ENCODE measurements at regions not wholly inside any gene's neighbourhood (a gene's known extent, or its start where the extent isn't known, plus 50 kb on each side); places are given as distances from the start of the nearest gene placed in this dataset.

DNA sequence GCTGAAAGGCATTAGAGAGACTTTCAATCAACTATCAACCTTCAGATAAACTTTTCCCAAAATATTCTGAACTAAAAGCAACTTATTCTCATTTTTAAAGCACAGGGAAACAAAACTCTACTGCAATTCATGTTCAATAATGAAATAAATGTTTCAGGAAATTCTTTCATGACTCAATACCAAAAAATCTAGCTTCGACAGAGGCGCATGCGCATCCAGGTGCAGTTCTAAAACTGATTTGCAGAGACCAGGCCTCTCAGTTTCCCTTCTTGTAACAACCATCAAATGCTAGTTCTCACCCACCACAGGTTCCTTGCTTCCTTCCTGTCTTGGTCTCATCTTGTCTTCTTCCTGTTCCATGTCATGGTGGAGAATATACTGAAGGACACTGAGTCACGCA is 55.3 kb upstream of the NRBF2 start:
- Mint-ChIP-seq H3K4me1 (ENCODE audit: low read depth) (peaks cover 10% of the 10 kb centered on the region), H3K9me3 (ENCODE audit: insufficient read depth) (no peaks in the 10 kb centered on the region), H3K27me3 (ENCODE audit: low read depth) (peaks cover 5% of the 10 kb centered on the region), H3K4me3 (no peak overlapping the region), H3K27ac (no peak overlapping the region), H3K36me3 (ENCODE audit: low read depth) (no peaks in the 10 kb centered on the region)
- no peak for ATAC-seq
- ChIA-PET POLR2A (no interaction called here), CTCF (no interaction called here)
- DNase-seq = no peak

- no peak for ATAC-seq
- Mint-ChIP-seq H3K4me3 (no peak overlapping the region), H3K9me3 (ENCODE audit: insufficient read depth) (no peaks in the 10 kb centered on the region), H3K27me3 (ENCODE audit: low read depth) (peaks cover 8% of the 10 kb centered on the region), H3K27ac (no peak overlapping the region), H3K4me1 (ENCODE audit: low read depth) (peaks cover 11% of the 10 kb centered on the region), H3K36me3 (ENCODE audit: low read depth) (no peaks in the 10 kb centered on the region)
- ChIA-PET POLR2A (no interaction called here), CTCF (interaction anchor here (1.1 kb wide), 1 partner anchor 12 kb away, joined by 3 read pairs; no protein-coding TSS in a partner anchor)
- no peak for DNase-seq
Observed at GRCh38 chr10:63072951-63073350, 60.2 kb upstream of the NRBF2 start.

GRCh38 chr10:63071145-63071544 is 62.0 kb upstream of the NRBF2 start:
- no peak for ATAC-seq
- DNase-seq = no peak
- Mint-ChIP-seq H3K9me3 (ENCODE audit: insufficient read depth) (no peaks in the 10 kb centered on the region), H3K27me3 (ENCODE audit: low read depth) (peaks cover 13% of the 10 kb centered on the region), H3K36me3 (ENCODE audit: low read depth) (no peaks in the 10 kb centered on the region), H3K4me3 (no peak overlapping the region), H3K4me1 (ENCODE audit: low read depth) (peaks cover 6% of the 10 kb centered on the region), H3K27ac (no peak overlapping the region)
- ChIA-PET POLR2A (no interaction called here), CTCF (no interaction called here)

GRCh38 chr10:63069318-63069717 is 63.8 kb upstream of the NRBF2 start:
- ATAC-seq (no peak), DNase-seq (no peak)
- Mint-ChIP-seq H3K9me3 (ENCODE audit: insufficient read depth) (no peaks in the 10 kb centered on the region), H3K4me1 (ENCODE audit: low read depth) (peaks cover 6% of the 10 kb centered on the region), H3K4me3 (no peak overlapping the region), H3K27me3 (ENCODE audit: low read depth) (peaks cover 25% of the 10 kb centered on the region), H3K27ac (no peak overlapping the region), H3K36me3 (ENCODE audit: low read depth) (no peaks in the 10 kb centered on the region)
- ChIA-PET POLR2A (no interaction called here), CTCF (no interaction called here)

DNA sequence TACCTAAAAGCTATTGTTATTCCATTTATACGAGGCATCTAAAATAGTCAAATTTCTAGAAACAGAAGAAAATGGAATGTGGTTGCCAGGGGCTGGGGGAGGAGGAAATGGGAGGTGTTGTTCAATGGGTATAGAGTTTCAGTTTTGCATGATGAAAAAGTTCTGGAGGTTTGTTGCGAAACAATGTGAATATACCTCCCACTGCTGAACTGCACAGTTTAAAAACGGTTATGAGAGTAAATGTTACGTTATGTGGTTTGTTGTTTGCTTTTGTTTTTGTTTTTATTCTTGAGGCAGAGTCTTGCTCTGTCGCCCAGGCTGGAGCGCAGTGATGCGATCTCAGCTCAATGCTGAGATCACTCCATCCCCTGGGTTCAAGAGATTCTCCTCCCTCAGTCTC is 64.9 kb upstream of the NRBF2 start:
- CTCF ChIA-PET = no interaction called here
- POLR2A ChIA-PET = no interaction called here
- no peak for ATAC-seq
- H3K4me1 Mint-ChIP-seq (ENCODE audit: low read depth) = peaks cover 6% of the 10 kb centered on the region
- H3K36me3 Mint-ChIP-seq (ENCODE audit: low read depth) = no peaks in the 10 kb centered on the region
- H3K9me3 Mint-ChIP-seq (ENCODE audit: insufficient read depth) = no peaks in the 10 kb centered on the region
- peaks cover 30% of the 10 kb centered on the region for H3K27me3 Mint-ChIP-seq (ENCODE audit: low read depth)
- H3K27ac Mint-ChIP-seq = no peak overlapping the region
- DNase-seq = no peak
- H3K4me3 Mint-ChIP-seq = no peak overlapping the region

DNA sequence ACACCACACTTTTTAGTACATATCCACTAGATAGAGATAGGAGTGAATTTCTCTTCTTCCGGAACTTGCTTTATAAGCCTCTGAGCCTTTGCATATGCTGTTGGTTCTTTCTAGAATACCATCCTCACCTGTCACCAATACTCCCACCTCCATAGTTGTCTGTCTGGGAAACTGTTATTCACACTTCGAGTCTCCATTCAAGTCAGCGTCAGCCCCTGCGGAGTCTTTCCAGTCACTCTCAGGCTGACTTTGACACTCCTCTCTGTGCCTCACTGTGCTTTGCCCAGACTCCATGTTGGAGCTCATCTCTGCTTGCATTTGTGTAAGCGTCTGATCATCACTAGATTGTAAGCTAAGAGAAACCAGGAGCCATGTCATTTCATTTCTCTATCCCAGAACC is 66.5 kb upstream of the NRBF2 start:
- ChIA-PET POLR2A (no interaction called here), CTCF (no interaction called here)
- H3K36me3 Mint-ChIP-seq (ENCODE audit: low read depth) = no peaks in the 10 kb centered on the region
- no peaks in the 10 kb centered on the region for H3K9me3 Mint-ChIP-seq (ENCODE audit: insufficient read depth)
- H3K27me3 Mint-ChIP-seq (ENCODE audit: low read depth) = peaks cover 29% of the 10 kb centered on the region
- H3K4me3 Mint-ChIP-seq = no peak overlapping the region
- ATAC-seq = no peak
- no peak for DNase-seq
- H3K4me1 Mint-ChIP-seq (ENCODE audit: low read depth) = peaks cover 6% of the 10 kb centered on the region
- H3K27ac Mint-ChIP-seq = no peak overlapping the region

DNA sequence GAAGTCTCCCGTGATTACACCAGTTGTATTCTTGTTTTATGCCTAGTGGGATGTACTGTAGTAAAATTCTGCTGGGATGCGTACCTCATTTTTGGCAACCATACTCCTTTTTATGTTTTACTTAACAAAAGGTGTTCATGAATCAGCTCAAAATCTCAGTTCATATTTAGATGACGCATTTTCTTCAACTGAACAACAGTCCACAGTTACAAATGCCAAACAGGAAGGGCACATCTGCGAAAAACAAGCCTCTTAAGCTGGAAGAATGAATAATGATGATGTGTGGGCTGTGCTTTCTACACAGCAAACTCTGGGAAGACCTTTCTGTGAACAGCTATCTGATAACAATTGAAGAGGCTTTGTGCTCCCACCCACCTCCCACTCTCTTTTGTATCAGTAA is 68.4 kb upstream of the NRBF2 start:
- no peak for ATAC-seq
- ChIA-PET POLR2A (no interaction called here), CTCF (interaction anchor here (1.1 kb wide), 1 partner anchor 20 kb away, joined by 3 read pairs; no protein-coding TSS in a partner anchor)
- no peak overlapping the region for H3K4me3 Mint-ChIP-seq
- no peak for DNase-seq
- H3K27me3 Mint-ChIP-seq (ENCODE audit: low read depth) = peaks cover 29% of the 10 kb centered on the region
- H3K4me1 Mint-ChIP-seq (ENCODE audit: low read depth) = peaks cover 6% of the 10 kb centered on the region
- H3K9me3 Mint-ChIP-seq (ENCODE audit: insufficient read depth) = no peaks in the 10 kb centered on the region
- no peaks in the 10 kb centered on the region for H3K36me3 Mint-ChIP-seq (ENCODE audit: low read depth)
- no peak overlapping the region for H3K27ac Mint-ChIP-seq

GRCh38 chr10:63058236-63058635 is 74.9 kb upstream of the NRBF2 start:
- POLR2A ChIA-PET = no interaction called here
- no peak for ATAC-seq
- H3K27ac Mint-ChIP-seq = no peak overlapping the region

DNA sequence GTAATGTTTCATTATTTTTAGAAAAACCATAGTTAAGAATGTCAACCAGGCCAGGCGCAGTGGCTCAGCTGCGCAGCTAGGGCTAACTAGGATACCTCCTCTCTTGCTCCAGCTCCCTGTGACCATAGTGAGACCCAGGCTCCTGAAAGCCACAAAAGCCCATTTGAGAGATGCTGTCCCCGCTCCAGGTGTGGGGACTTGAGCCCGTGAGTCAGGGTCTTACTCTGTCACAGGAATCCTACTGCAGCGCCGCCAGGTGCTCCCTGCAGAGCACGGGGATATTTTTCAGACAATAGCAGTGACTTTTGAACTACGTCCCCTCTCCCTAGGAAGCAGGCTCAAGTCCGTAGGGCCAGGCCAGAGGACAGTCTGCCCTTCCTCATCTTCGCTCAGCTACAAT is 75.6 kb upstream of the NRBF2 start:
- ChIA-PET POLR2A (no interaction called here), CTCF (no interaction called here)
- DNase-seq (no peak), ATAC-seq (no peak)
- H3K27me3 Mint-ChIP-seq (ENCODE audit: low read depth) = peaks cover 10% of the 10 kb centered on the region
- no peaks in the 10 kb centered on the region for H3K4me1 Mint-ChIP-seq (ENCODE audit: low read depth)
- H3K36me3 Mint-ChIP-seq (ENCODE audit: low read depth) = no peaks in the 10 kb centered on the region
- H3K27ac Mint-ChIP-seq = no peak overlapping the region
- H3K9me3 Mint-ChIP-seq (ENCODE audit: insufficient read depth) = no peaks in the 10 kb centered on the region
- no peak overlapping the region for H3K4me3 Mint-ChIP-seq

More at GRCh38 chr10:63058236-63058635, 74.9 kb upstream of the NRBF2 start:
- Mint-ChIP-seq H3K27me3 (ENCODE audit: low read depth) (peaks cover 11% of the 10 kb centered on the region), H3K4me3 (no peak overlapping the region), H3K9me3 (ENCODE audit: insufficient read depth) (no peaks in the 10 kb centered on the region), H3K36me3 (ENCODE audit: low read depth) (no peaks in the 10 kb centered on the region), H3K4me1 (ENCODE audit: low read depth) (no peaks in the 10 kb centered on the region)
- CTCF ChIA-PET = no interaction called here
- DNase-seq = no peak

DNA sequence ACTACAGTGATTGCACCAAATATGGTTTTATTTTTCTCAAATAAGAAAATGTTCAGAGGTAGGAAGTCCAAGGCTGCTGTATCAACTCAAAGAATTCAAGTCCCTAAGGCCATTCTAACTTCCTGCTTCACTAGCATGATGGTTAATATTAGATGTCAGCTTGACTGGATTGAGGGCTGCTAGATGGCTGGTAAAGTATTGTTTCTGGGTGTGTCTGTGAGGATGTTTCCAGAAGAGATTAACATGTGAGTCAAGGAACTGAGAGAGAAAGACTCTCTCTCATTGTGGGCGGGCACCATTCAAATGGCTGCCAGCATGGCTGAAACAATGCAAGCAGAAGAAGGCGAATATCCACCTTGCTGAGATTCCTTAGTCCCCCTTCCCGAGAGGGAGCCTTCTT is 77.4 kb upstream of the NRBF2 start:
- no peaks in the 10 kb centered on the region for H3K9me3 Mint-ChIP-seq (ENCODE audit: insufficient read depth)
- ATAC-seq (no peak), DNase-seq (no peak)
- H3K4me3 Mint-ChIP-seq = no peak overlapping the region
- H3K27ac Mint-ChIP-seq = no peak overlapping the region
- CTCF ChIA-PET = no interaction called here
- peaks cover 10% of the 10 kb centered on the region for H3K27me3 Mint-ChIP-seq (ENCODE audit: low read depth)
- POLR2A ChIA-PET = interaction anchor here (0.6 kb wide), 1 partner anchor 796 kb away, joined by 3 read pairs; no protein-coding TSS in a partner anchor
- no peaks in the 10 kb centered on the region for H3K4me1 Mint-ChIP-seq (ENCODE audit: low read depth)
- H3K36me3 Mint-ChIP-seq (ENCODE audit: low read depth) = no peaks in the 10 kb centered on the region

- H3K4me3 Mint-ChIP-seq = no peak overlapping the region
- no peaks in the 10 kb centered on the region for H3K36me3 Mint-ChIP-seq (ENCODE audit: low read depth)
- no peak for ATAC-seq
- no peak overlapping the region for H3K27ac Mint-ChIP-seq
- no peaks in the 10 kb centered on the region for H3K4me1 Mint-ChIP-seq (ENCODE audit: low read depth)
- H3K27me3 Mint-ChIP-seq (ENCODE audit: low read depth) = peaks cover 10% of the 10 kb centered on the region
- H3K9me3 Mint-ChIP-seq (ENCODE audit: insufficient read depth) = no peaks in the 10 kb centered on the region
- POLR2A ChIA-PET = interaction anchor here (0.6 kb wide), 1 partner anchor 795 kb away, joined by 3 read pairs; no protein-coding TSS in a partner anchor
- CTCF ChIA-PET = no interaction called here
- no peak for DNase-seq
Observed at GRCh38 chr10:63054889-63055611, 78.1 kb upstream of the NRBF2 start.

- Mint-ChIP-seq H3K9me3 (ENCODE audit: insufficient read depth) (no peaks in the 10 kb centered on the region), H3K27me3 (ENCODE audit: low read depth) (peaks cover 13% of the 10 kb centered on the region), H3K4me3 (no peak overlapping the region), H3K27ac (no peak overlapping the region), H3K36me3 (ENCODE audit: low read depth) (no peaks in the 10 kb centered on the region), H3K4me1 (ENCODE audit: low read depth) (no peaks in the 10 kb centered on the region)
- POLR2A ChIA-PET = no interaction called here
- DNase-seq (no peak), ATAC-seq (no peak)
- CTCF ChIA-PET = no interaction called here
Observed at GRCh38 chr10:63052083-63052482, 81.0 kb upstream of the NRBF2 start.

DNA sequence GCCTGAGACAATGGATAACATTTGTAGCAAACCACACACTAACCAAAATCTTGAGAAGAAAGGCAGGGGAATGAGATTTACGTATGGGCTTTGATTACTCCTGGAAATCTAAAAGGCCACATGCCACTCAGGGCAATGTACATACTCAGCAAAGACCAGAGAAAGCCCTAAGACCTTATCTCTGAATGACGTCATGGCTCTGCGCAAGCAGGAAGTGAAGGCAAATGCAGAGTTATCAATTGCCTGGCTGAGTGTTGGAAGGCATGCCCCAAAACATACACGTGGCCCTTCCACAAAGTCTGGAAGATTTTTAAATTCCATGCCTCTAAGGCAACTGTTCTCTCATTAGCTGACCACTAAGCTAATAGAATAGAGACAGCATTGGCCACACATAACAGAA is 90.9 kb upstream of the NRBF2 start:
- Mint-ChIP-seq H3K36me3 (ENCODE audit: low read depth) (peaks cover under 1% of the 10 kb centered on the region), H3K27me3 (ENCODE audit: low read depth) (peaks cover 4% of the 10 kb centered on the region), H3K9me3 (ENCODE audit: insufficient read depth) (peaks cover under 1% of the 10 kb centered on the region), H3K4me3 (no peak overlapping the region), H3K27ac (no peak overlapping the region), H3K4me1 (ENCODE audit: low read depth) (no peaks in the 10 kb centered on the region)
- CTCF ChIA-PET = no interaction called here
- POLR2A ChIA-PET = no interaction called here
- no peak for DNase-seq
- no peak for ATAC-seq
